ENCODE measurements at regions not wholly inside any gene's neighbourhood (a gene's known extent, or its start where the extent isn't known, plus 50 kb on each side); places are given as distances from the start of the nearest gene placed in this dataset.

GRCh38 chr6:6890400-6890858, 217.3 kb upstream of the RREB1 start:
- POLR2A ChIA-PET = no interaction called here
- H3K27ac ChIP-seq (ENCODE audit: extremely low read depth, low read depth, low read length) = no peak overlapping the region
- CTCF ChIA-PET = no interaction called here
- H3K9me3 ChIP-seq (ENCODE audit: control insufficient read depth, insufficient read depth, low read depth, low read length) = no peaks in the 10 kb centered on the region
- no peaks in the 10 kb centered on the region for H3K4me1 ChIP-seq (ENCODE audit: control insufficient read depth, insufficient read depth, low read length)
- no peaks in the 10 kb centered on the region for H3K36me3 ChIP-seq (ENCODE audit: control insufficient read depth in 2 of 2, insufficient read depth in 1 of 2, low read length in 2 of 2)
- H3K4me3 ChIP-seq (ENCODE audit: low read depth, low read length) = no peak overlapping the region
- TF ChIP-seq ZNF404 (tag by site-specific recombination; IDR thresholded peaks at IDR 0.05) (no peak), ZNF433 (tag by site-specific recombination; IDR thresholded peaks at IDR 0.05; ENCODE audit: low read depth) (no peak), ZNF777 (tag by site-specific recombination; IDR thresholded peaks at IDR 0.05; ENCODE audit: borderline replicate concordance) (no peak), ZNF211 (tag by site-specific recombination; IDR thresholded peaks at IDR 0.05; ENCODE audit: low read depth) (no peak), ZBTB17 (tag by site-specific recombination; IDR thresholded peaks at IDR 0.05) (peak; percentile 95), ZNF560 (tag by site-specific recombination; IDR thresholded peaks at IDR 0.05; ENCODE audit: borderline replicate concordance) (no peak), ZNF335 (tag by site-specific recombination; conservative IDR thresholded peaks at IDR 0.05) (peak; percentile 96), ZSCAN30 (tag by site-specific recombination; IDR thresholded peaks at IDR 0.05) (peak; percentile 49; the same call in 1 of the 2 replicates), YY2 (tag by site-specific recombination; IDR thresholded peaks at IDR 0.05) (no peak), MEIS1 (CRISPR knock-in tag; IDR thresholded peaks at IDR 0.05; ENCODE audit: borderline replicate concordance) (no peak), ZNF140 (tag by site-specific recombination; IDR thresholded peaks at IDR 0.05) (no peak), KLF10 (tag by site-specific recombination; IDR thresholded peaks at IDR 0.05) (no peak), ZNF837 (tag by site-specific recombination; IDR thresholded peaks at IDR 0.05) (no peak), SCRT2 (tag by site-specific recombination; IDR thresholded peaks at IDR 0.05) (no peak), KLF7 (tag by site-specific recombination; IDR thresholded peaks at IDR 0.05; ENCODE audit: borderline replicate concordance) (no peak), FEZF1 (tag by site-specific recombination; IDR thresholded peaks at IDR 0.05) (no peak), ZNF664 (tag by site-specific recombination; IDR thresholded peaks at IDR 0.05) (no peak), ZNF558 (tag by site-specific recombination; IDR thresholded peaks at IDR 0.05) (no peak), ZNF394 (tag by site-specific recombination; IDR thresholded peaks at IDR 0.05; ENCODE audit: borderline replicate concordance) (no peak), MYNN (tag by site-specific recombination; IDR thresholded peaks at IDR 0.05; ENCODE audit: borderline replicate concordance) (no peak), ZNF223 (tag by site-specific recombination; IDR thresholded peaks at IDR 0.05) (no peak), ZIC2 (tag by site-specific recombination; IDR thresholded peaks at IDR 0.05) (no peak), ZBTB48 (tag by site-specific recombination; IDR thresholded peaks at IDR 0.05) (0 out of 2 replicates have a peak, but pooled peaks have one; percentile 21), ZNF561 (tag by site-specific recombination; IDR thresholded peaks at IDR 0.05; ENCODE audit: borderline replicate concordance) (0 out of 2 replicates have a peak, but pooled peaks have one; percentile 33)
- TF ChIP-seq, protein P1, sequence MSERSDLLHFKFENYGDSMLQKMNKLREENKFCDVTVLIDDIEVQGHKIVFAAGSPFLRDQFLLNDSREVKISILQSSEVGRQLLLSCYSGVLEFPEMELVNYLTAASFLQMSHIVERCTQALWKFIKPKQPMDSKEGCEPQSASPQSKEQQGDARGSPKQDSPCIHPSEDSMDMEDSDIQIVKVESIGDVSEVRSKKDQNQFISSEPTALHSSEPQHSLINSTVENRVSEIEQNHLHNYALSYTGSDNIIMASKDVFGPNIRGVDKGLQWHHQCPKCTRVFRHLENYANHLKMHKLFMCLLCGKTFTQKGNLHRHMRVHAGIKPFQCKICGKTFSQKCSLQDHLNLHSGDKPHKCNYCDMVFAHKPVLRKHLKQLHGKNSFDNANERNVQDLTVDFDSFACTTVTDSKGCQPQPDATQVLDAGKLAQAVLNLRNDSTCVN (tag by site-specific recombination; optimal IDR thresholded peaks at IDR 0.05) = no peak
- TF ChIP-seq, protein P2, sequence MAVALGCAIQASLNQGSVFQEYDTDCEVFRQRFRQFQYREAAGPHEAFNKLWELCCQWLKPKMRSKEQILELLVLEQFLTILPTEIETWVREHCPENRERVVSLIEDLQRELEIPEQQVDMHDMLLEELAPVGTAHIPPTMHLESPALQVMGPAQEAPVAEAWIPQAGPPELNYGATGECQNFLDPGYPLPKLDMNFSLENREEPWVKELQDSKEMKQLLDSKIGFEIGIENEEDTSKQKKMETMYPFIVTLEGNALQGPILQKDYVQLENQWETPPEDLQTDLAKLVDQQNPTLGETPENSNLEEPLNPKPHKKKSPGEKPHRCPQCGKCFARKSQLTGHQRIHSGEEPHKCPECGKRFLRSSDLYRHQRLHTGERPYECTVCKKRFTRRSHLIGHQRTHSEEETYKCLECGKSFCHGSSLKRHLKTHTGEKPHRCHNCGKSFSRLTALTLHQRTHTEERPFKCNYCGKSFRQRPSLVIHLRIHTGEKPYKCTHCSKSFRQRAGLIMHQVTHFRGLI (tag by site-specific recombination; IDR thresholded peaks at IDR 0.05) = no peak
- TF ChIP-seq, protein P3, sequence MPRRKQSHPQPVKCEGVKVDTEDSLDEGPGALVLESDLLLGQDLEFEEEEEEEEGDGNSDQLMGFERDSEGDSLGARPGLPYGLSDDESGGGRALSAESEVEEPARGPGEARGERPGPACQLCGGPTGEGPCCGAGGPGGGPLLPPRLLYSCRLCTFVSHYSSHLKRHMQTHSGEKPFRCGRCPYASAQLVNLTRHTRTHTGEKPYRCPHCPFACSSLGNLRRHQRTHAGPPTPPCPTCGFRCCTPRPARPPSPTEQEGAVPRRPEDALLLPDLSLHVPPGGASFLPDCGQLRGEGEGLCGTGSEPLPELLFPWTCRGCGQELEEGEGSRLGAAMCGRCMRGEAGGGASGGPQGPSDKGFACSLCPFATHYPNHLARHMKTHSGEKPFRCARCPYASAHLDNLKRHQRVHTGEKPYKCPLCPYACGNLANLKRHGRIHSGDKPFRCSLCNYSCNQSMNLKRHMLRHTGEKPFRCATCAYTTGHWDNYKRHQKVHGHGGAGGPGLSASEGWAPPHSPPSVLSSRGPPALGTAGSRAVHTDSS (tag by site-specific recombination; IDR thresholded peaks at IDR 0.05) = no peak
- TF ChIP-seq, protein P4, sequence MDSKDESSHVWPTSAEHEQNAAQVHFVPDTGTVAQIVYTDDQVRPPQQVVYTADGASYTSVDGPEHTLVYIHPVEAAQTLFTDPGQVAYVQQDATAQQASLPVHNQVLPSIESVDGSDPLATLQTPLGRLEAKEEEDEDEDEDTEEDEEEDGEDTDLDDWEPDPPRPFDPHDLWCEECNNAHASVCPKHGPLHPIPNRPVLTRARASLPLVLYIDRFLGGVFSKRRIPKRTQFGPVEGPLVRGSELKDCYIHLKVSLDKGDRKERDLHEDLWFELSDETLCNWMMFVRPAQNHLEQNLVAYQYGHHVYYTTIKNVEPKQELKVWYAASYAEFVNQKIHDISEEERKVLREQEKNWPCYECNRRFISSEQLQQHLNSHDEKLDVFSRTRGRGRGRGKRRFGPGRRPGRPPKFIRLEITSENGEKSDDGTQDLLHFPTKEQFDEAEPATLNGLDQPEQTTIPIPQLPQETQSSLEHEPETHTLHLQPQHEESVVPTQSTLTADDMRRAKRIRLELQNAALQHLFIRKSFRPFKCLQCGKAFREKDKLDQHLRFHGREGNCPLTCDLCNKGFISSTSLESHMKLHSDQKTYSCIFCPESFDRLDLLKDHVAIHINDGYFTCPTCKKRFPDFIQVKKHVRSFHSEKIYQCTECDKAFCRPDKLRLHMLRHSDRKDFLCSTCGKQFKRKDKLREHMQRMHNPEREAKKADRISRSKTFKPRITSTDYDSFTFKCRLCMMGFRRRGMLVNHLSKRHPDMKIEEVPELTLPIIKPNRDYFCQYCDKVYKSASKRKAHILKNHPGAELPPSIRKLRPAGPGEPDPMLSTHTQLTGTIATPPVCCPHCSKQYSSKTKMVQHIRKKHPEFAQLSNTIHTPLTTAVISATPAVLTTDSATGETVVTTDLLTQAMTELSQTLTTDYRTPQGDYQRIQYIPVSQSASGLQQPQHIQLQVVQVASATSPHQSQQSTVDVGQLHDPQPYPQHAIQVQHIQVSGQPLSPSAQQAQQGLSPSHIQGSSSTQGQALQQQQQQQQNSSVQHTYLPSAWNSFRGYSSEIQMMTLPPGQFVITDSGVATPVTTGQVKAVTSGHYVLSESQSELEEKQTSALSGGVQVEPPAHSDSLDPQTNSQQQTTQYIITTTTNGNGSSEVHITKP (tag by site-specific recombination; IDR thresholded peaks at IDR 0.05) = 0 out of 2 replicates have a peak, but pooled peaks have one; percentile 11
- TF ChIP-seq, protein P5, sequence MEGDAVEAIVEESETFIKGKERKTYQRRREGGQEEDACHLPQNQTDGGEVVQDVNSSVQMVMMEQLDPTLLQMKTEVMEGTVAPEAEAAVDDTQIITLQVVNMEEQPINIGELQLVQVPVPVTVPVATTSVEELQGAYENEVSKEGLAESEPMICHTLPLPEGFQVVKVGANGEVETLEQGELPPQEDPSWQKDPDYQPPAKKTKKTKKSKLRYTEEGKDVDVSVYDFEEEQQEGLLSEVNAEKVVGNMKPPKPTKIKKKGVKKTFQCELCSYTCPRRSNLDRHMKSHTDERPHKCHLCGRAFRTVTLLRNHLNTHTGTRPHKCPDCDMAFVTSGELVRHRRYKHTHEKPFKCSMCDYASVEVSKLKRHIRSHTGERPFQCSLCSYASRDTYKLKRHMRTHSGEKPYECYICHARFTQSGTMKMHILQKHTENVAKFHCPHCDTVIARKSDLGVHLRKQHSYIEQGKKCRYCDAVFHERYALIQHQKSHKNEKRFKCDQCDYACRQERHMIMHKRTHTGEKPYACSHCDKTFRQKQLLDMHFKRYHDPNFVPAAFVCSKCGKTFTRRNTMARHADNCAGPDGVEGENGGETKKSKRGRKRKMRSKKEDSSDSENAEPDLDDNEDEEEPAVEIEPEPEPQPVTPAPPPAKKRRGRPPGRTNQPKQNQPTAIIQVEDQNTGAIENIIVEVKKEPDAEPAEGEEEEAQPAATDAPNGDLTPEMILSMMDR (tag by site-specific recombination; IDR thresholded peaks at IDR 0.05) = no peak

Data from HEK293 (cell line).